IMR-90 (cell line): ENCODE measurements at regions not wholly inside any gene's neighbourhood (a gene's known extent, or its start where the extent isn't known, plus 50 kb on each side); places are given as distances from the start of the nearest gene placed in this dataset.

Source experiments
- ATAC-seq: fragments of 200-7000 bp; cut with Tn5 transposase; 2 replicates; pipeline ENCODE4 v1.9.1; 2020; ENCODE audit warnings: low read depth, mild to moderate bottlenecking, moderate library complexity
- BruUV-seq: library from RNA; stranded (reverse); fragments of 400-500 nt; replicated peaks from 2 replicates; lab custom pipeline; 2021; lab: Mats Ljungman, UMichigan
- CTCF ChIA-PET: fragments of 300-600 bp; formaldehyde crosslinking; extraction: SDS; loops from one replicate; lab custom pipeline; 2021; ENCODE audit warnings: antibody characterized with exemption; lab: Yijun Ruan, JAX
- POLR2A ChIA-PET: fragments of 300-600 bp; sonication (Branson Sonifier 250); formaldehyde crosslinking; loops from one replicate; lab custom pipeline; 2022; ENCODE audit warnings: antibody characterized with exemption; ENCODE audit not compliant: unreplicated experiment; lab: Charles Lee
- DNase-seq: peaks from one replicate; pipeline ENCODE4 v3.0.0; 2013
- H2AFZ ChIP-seq: replicated peaks from 2 replicates; pipeline ENCODE3; 2013; ENCODE audit warnings: low read length, mild to moderate bottlenecking; ENCODE audit not compliant: poor library complexity
- H2AK5ac ChIP-seq: 2 replicates; pipeline ENCODE4 v1.6.1; 2013; ENCODE audit warnings: low read depth, low read length, inconsistent platforms
- H2AK9ac ChIP-seq: replicated peaks from 2 replicates; pipeline ENCODE3; 2013; ENCODE audit warnings: mild to moderate bottlenecking, low read depth, low read length, moderate library complexity; ENCODE audit not compliant: poor library complexity
- H2BK120ac ChIP-seq: 2 replicates; pipeline ENCODE4 v1.6.1; 2013; ENCODE audit warnings: low read depth, low read length, inconsistent platforms
- H2BK15ac ChIP-seq: 3 replicates; pipeline ENCODE4 v1.6.1; 2013; ENCODE audit warnings: low read depth, low read length, inconsistent platforms
- H2BK20ac ChIP-seq: 2 replicates; pipeline ENCODE4 v1.6.1; 2013; ENCODE audit warnings: low read depth, mild to moderate bottlenecking, inconsistent platforms, low read length, moderate library complexity
- H2BK5ac ChIP-seq: 2 replicates; pipeline ENCODE4 v1.6.1; 2013; ENCODE audit warnings: mild to moderate bottlenecking, low read depth, low read length, inconsistent platforms; ENCODE audit not compliant: poor library complexity, severe bottlenecking
- H3K14ac ChIP-seq: replicated peaks from 2 replicates; pipeline ENCODE4 v1.6.1; 2013; ENCODE audit warnings: low read depth, low read length, inconsistent platforms
- H3K18ac ChIP-seq: 2 replicates; pipeline ENCODE4 v1.6.1; 2013; ENCODE audit warnings: low read depth, low read length, control low read depth
- H3K23ac ChIP-seq: 2 replicates; pipeline ENCODE4 v1.6.1; 2013; ENCODE audit warnings: low read depth, low read length, inconsistent platforms
- H3K27ac ChIP-seq: 2 replicates; pipeline ENCODE4 v1.5.1; 2013; ENCODE audit warnings: mild to moderate bottlenecking, control low read depth, low read length; ENCODE audit not compliant: insufficient read depth
- H3K27me3 ChIP-seq: 2 replicates; pipeline ENCODE4 v1.6.1; 2013; ENCODE audit warnings: low read length; ENCODE audit not compliant: control insufficient read depth, insufficient read depth
- H3K36me3 ChIP-seq: 2 replicates; pipeline ENCODE4 v1.6.1; 2013; ENCODE audit warnings: low read length, mixed read lengths; ENCODE audit not compliant: control insufficient read depth, insufficient read depth
- H3K4ac ChIP-seq: 2 replicates; pipeline ENCODE4 v1.6.1; 2013; ENCODE audit warnings: low read depth, low read length, inconsistent platforms
- H3K4me1 ChIP-seq: 2 replicates; pipeline ENCODE4 v1.6.1; 2013; ENCODE audit warnings: low read length, mixed read lengths; ENCODE audit not compliant: control insufficient read depth, insufficient read depth
- H3K4me2 ChIP-seq: 2 replicates; pipeline ENCODE4 v1.6.1; 2013; ENCODE audit warnings: low read depth, mild to moderate bottlenecking, control low read depth, low read length, moderate library complexity
- H3K4me3 ChIP-seq: 2 replicates; pipeline ENCODE4 v1.5.1; 2013; ENCODE audit warnings: low read depth, mild to moderate bottlenecking, control low read depth, low read length, moderate library complexity; ENCODE audit not compliant: insufficient read depth
- H3K56ac ChIP-seq: 2 replicates; pipeline ENCODE4 v1.6.1; 2013; ENCODE audit warnings: low read length, inconsistent platforms; ENCODE audit not compliant: insufficient read depth; ENCODE audit errors: extremely low read depth
- H3K79me1 ChIP-seq, 2 experiments: 2 replicates each; pipeline ENCODE4 v1.6.1; 2013; ENCODE audit warnings: low read length in 2 of 2, inconsistent platforms in 1 of 2, low read depth in 1 of 2
- H3K9ac ChIP-seq: 2 replicates; pipeline ENCODE4 v1.6.1; 2013; ENCODE audit warnings: low read depth, low read length, control low read depth
- H3K9me1 ChIP-seq: 2 replicates; pipeline ENCODE4 v1.6.1; 2013; ENCODE audit warnings: low read length, inconsistent platforms; ENCODE audit not compliant: insufficient read depth
- H3K9me3 ChIP-seq: 2 replicates; pipeline ENCODE4 v1.6.1; 2013; ENCODE audit warnings: low read length; ENCODE audit not compliant: control insufficient read depth, insufficient read depth
- H4K20me1 ChIP-seq: 2 replicates; pipeline ENCODE4 v1.6.1; 2013; ENCODE audit warnings: low read length, inconsistent platforms; ENCODE audit not compliant: insufficient read depth
- H4K5ac ChIP-seq: 2 replicates; pipeline ENCODE4 v1.6.1; 2013; ENCODE audit warnings: mild to moderate bottlenecking, low read depth, low read length, control low read depth
- H4K8ac ChIP-seq, 2 experiments: 2 replicates each; pipeline ENCODE4 v1.6.1; 2013; ENCODE audit warnings: low read depth in 2 of 2, low read length in 2 of 2, control low read depth in 1 of 2, inconsistent platforms in 1 of 2
- H4K91ac ChIP-seq: 2 replicates; pipeline ENCODE4 v1.6.1; 2013; ENCODE audit warnings: low read depth, low read length, inconsistent platforms; ENCODE audit not compliant: insufficient read depth
- CEBPB ChIP-seq: IDR thresholded peaks from 2 replicates; pipeline ENCODE4 v1.6.1; 2012; ENCODE audit warnings: low read depth, low read length, improper control_type of control experiment
- FOS ChIP-seq: fragments of 150-350 bp; IDR thresholded peaks from 2 replicates; pipeline ENCODE4 v1.6.1; 2016; ENCODE audit warnings: low read depth, low read length
- MAFK ChIP-seq: IDR thresholded peaks from 2 replicates; pipeline ENCODE4 v1.6.1; 2012; ENCODE audit warnings: low read depth, low read length, improper control_type of control experiment
- MAZ ChIP-seq: IDR thresholded peaks from 2 replicates; pipeline ENCODE4 v1.6.1; 2012; ENCODE audit warnings: low read depth, mild to moderate bottlenecking, low read length, improper control_type of control experiment, moderate library complexity, borderline replicate concordance
- MXI1 ChIP-seq: IDR thresholded peaks from 2 replicates; pipeline ENCODE4 v1.6.1; 2012; ENCODE audit warnings: low read depth, mild to moderate bottlenecking, low read length, moderate library complexity, borderline replicate concordance
- NFE2L2 ChIP-seq: fragments of 150-350 bp; IDR thresholded peaks from 2 replicates; pipeline ENCODE4 v1.6.1; 2016; ENCODE audit warnings: low read depth, mild to moderate bottlenecking, low read length
- POLR2A ChIP-seq: IDR thresholded peaks from 2 replicates; pipeline ENCODE4 v1.6.1; 2012; ENCODE audit warnings: mild to moderate bottlenecking, low read depth, low read length
- RAD21 ChIP-seq: IDR thresholded peaks from 2 replicates; pipeline ENCODE4 v1.6.1; 2012; ENCODE audit warnings: low read length, improper control_type of control experiment
- RCOR1 ChIP-seq: IDR thresholded peaks from 2 replicates; pipeline ENCODE4 v1.6.1; 2012; ENCODE audit warnings: mild to moderate bottlenecking, low read length, improper control_type of control experiment; ENCODE audit not compliant: insufficient replicate concordance
- RFX5 ChIP-seq: IDR thresholded peaks from 2 replicates; pipeline ENCODE4 v1.8.0; 2012; ENCODE audit warnings: low read depth, mild to moderate bottlenecking, low read length, moderate library complexity
- SMC3 ChIP-seq: fragments of 150-350 bp; IDR thresholded peaks from 2 replicates; pipeline ENCODE4 v1.6.1; 2016; ENCODE audit warnings: low read depth, mild to moderate bottlenecking, antibody characterized with exemption, low read length, moderate library complexity
- WGBS, 2 experiments: methylation state at CpG; one replicate each; pipeline versions ENCODE4 v1.1.5 to v1.1.7; 2013; ENCODE audit warnings: missing lambda C conversion rate in 2 of 2; ENCODE audit not compliant: insufficient read length in 1 of 2; ENCODE audit errors: extremely low coverage in 2 of 2; 5-methylcytosine and 5-hydroxymethylcytosine counted together
- dilution Hi-C: fragments of 300-500 bp; cut with HindIII; formaldehyde crosslinking; loops from one replicate; pipeline ENCODE4 v1.14.3; 2018; ENCODE audit warnings: low sequenced_read_pairs; ENCODE audit not compliant: unreplicated experiment
- in situ Hi-C: fragments of 300-500 bp; cut with MboI; formaldehyde crosslinking; loops from 3 replicates; pipeline ENCODE4 v1.14.3; 2019; ENCODE audit warnings: low sequenced_read_pairs, inconsistent platforms, mixed read lengths
- intact Hi-C: fragments of 100-400 bp; cut with micrococcal nuclease; formaldehyde crosslinking; loops from 2 replicates; pipeline ENCODE4 v1.10.0; 2022
- TF ChIP-seq, protein P1 (sequence below): conservative IDR thresholded peaks from 2 replicates; pipeline ENCODE4 v1.5.1; 2012; ENCODE audit warnings: mild to moderate bottlenecking, low read depth, low read length, improper control_type of control experiment
- TF ChIP-seq, protein P2 (sequence below): fragments of 150-350 bp; IDR thresholded peaks from 2 replicates; pipeline ENCODE4 v1.6.1; 2016; ENCODE audit warnings: low read depth, mild to moderate bottlenecking, low read length, moderate library complexity, borderline replicate concordance
- TF ChIP-seq, protein P3 (sequence below): fragments of 150-350 bp; IDR thresholded peaks from 2 replicates; pipeline ENCODE4 v1.6.1; 2017; ENCODE audit warnings: mild to moderate bottlenecking, antibody characterized with exemption, low read length, low read depth

GRCh38 chr6:98574984-98575383, 259.4 kb upstream of the POU3F2 start:
- H2AFZ ChIP-seq: no peak overlapping the region

More at GRCh38 chr6:98574984-98575383, 259.4 kb upstream of the POU3F2 start:
- H2BK20ac ChIP-seq: no peak overlapping the region
- dilution Hi-C loops (no loop called here), intact Hi-C loops (no loop called here), in situ Hi-C loops (no loop called here)
- DNase-seq (no peak), ATAC-seq (no peak)
- H2BK120ac ChIP-seq: no peak overlapping the region
- no peak for TF ChIP-seq RAD21
- TF ChIP-seq RCOR1: no peak
- TF ChIP-seq, protein P1, sequence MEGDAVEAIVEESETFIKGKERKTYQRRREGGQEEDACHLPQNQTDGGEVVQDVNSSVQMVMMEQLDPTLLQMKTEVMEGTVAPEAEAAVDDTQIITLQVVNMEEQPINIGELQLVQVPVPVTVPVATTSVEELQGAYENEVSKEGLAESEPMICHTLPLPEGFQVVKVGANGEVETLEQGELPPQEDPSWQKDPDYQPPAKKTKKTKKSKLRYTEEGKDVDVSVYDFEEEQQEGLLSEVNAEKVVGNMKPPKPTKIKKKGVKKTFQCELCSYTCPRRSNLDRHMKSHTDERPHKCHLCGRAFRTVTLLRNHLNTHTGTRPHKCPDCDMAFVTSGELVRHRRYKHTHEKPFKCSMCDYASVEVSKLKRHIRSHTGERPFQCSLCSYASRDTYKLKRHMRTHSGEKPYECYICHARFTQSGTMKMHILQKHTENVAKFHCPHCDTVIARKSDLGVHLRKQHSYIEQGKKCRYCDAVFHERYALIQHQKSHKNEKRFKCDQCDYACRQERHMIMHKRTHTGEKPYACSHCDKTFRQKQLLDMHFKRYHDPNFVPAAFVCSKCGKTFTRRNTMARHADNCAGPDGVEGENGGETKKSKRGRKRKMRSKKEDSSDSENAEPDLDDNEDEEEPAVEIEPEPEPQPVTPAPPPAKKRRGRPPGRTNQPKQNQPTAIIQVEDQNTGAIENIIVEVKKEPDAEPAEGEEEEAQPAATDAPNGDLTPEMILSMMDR: no peak
- TF ChIP-seq, protein P2, sequence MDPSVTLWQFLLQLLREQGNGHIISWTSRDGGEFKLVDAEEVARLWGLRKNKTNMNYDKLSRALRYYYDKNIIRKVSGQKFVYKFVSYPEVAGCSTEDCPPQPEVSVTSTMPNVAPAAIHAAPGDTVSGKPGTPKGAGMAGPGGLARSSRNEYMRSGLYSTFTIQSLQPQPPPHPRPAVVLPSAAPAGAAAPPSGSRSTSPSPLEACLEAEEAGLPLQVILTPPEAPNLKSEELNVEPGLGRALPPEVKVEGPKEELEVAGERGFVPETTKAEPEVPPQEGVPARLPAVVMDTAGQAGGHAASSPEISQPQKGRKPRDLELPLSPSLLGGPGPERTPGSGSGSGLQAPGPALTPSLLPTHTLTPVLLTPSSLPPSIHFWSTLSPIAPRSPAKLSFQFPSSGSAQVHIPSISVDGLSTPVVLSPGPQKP: no peak
- no peak for TF ChIP-seq RFX5
- no peak for TF ChIP-seq MAZ
- TF ChIP-seq CEBPB: no peak
- TF ChIP-seq MXI1: no peak
- TF ChIP-seq MAFK: no peak
- TF ChIP-seq SMC3: no peak
- TF ChIP-seq FOS: no peak
- no peak for TF ChIP-seq NFE2L2
- TF ChIP-seq POLR2A: no peak
- TF ChIP-seq, protein P3, sequence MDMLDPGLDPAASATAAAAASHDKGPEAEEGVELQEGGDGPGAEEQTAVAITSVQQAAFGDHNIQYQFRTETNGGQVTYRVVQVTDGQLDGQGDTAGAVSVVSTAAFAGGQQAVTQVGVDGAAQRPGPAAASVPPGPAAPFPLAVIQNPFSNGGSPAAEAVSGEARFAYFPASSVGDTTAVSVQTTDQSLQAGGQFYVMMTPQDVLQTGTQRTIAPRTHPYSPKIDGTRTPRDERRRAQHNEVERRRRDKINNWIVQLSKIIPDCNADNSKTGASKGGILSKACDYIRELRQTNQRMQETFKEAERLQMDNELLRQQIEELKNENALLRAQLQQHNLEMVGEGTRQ: no peak
- no peak overlapping the region for H3K14ac ChIP-seq
- no CpG with 5 or more reads among the region's 5 CpGs for WGBS, 2 experiments
- H3K27me3 ChIP-seq: no peaks in the 10 kb centered on the region
- no peak overlapping the region for H2BK5ac ChIP-seq
- H4K8ac ChIP-seq: no peak overlapping the region
- H4K20me1 ChIP-seq: no peaks in the 10 kb centered on the region
- H3K23ac ChIP-seq: no peak overlapping the region
- POLR2A ChIA-PET: no interaction called here
- no peaks in the 10 kb centered on the region for H3K79me1 ChIP-seq
- H3K4me3 ChIP-seq: no peak overlapping the region
- no TSS peak for BruUV-seq
- no peak overlapping the region for H3K9ac ChIP-seq
- CTCF ChIA-PET: no interaction called here
- H3K4ac ChIP-seq: no peak overlapping the region
- H2AK9ac ChIP-seq: no peak overlapping the region
- no peak overlapping the region for H3K56ac ChIP-seq
- no peak overlapping the region for H2BK15ac ChIP-seq
- H4K91ac ChIP-seq: no peak overlapping the region
- H4K5ac ChIP-seq: no peak overlapping the region
- H3K9me3 ChIP-seq: no peaks in the 10 kb centered on the region
- H3K36me3 ChIP-seq: no peaks in the 10 kb centered on the region
- no peaks in the 10 kb centered on the region for H3K9me1 ChIP-seq
- no peak overlapping the region for H2AK5ac ChIP-seq
- no peak overlapping the region for H3K18ac ChIP-seq
- no peak overlapping the region for H3K4me2 ChIP-seq
- H3K27ac ChIP-seq: no peak overlapping the region
- no peaks in the 10 kb centered on the region for H3K4me1 ChIP-seq
